ENCODE measurements at regions not wholly inside any gene's neighbourhood (a gene's known extent, or its start where the extent isn't known, plus 50 kb on each side); places are given as distances from the start of the nearest gene placed in this dataset.

DNA sequence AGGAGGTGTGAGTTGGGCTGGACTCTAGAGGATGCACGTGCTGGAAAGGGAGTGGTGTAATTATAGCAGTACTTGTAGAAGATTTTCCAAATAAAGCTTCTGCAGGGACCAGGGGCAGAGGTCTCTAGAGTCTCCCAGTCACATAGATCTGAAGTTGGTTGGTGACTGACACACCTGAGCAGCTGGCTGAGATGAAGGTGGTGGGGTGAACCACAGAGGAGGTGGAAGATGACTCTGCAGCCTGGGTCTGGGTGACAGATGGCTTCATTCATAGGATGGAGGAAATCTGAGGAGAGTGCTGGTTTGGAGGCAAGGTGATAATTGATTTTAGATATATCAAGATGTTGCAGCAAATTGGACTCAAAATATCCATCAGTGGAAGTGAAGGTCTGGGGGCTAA is 178.9 kb upstream of the IVNS1ABP start:
- DNase-seq, result no peak

DNA sequence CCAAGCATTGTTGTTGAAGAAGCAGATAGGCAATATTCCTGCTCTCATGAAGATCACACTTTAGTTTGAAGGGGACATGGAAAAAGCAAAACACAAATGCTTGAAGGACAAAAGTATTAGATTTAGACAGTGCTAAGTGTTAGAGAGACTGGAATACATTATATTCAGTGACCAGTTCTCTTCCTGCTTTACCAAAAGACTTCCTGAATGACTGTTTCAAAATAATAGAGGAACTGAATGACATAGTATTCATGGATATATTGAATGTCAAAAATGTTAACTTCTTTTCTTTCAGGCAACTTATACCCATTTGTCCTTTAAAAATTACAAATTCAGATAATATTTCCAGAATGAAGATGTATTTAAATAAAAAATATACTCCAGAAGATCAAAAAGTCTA is 178.0 kb upstream of the IVNS1ABP start:
- no peak for DNase-seq

GRCh38 chr1:185492089-185492825 is 175.2 kb upstream of the IVNS1ABP start:
- no peak for DNase-seq

DNA sequence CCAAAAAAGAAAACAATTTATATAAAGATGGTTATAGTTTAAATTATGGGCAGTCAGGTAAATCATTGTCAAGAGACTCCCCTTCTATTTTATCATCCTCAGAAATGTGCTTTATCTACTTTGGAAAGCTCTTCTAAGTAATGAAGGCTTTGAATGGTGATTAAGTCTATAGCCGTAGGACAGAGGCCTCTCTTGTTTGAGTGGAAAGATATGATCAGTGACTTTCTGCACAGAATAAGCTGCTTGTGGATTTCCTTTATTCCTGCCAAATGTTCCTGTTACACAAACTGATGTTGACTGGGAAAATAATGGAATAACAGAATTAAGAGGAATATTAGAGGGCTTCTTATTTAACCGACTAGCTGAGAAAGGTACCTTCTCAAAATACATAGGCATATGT is 174.6 kb upstream of the IVNS1ABP start:
- no peak for DNase-seq

GRCh38 chr1:185490924-185491323 is 173.9 kb upstream of the IVNS1ABP start:
- DNase-seq, result no peak

- DNase-seq, result no peak
These were observed 172.4 kb upstream of the IVNS1ABP start for GRCh38 chr1:185489406-185489805.

GRCh38 chr1:185488808-185489207 is 171.8 kb upstream of the IVNS1ABP start:
- DNase-seq, result no peak

GRCh38 chr1:185487936-185488335 is 170.9 kb upstream of the IVNS1ABP start:
- DNase-seq, result no peak

GRCh38 chr1:185487026-185487425 is 170.0 kb upstream of the IVNS1ABP start:
- no peak for DNase-seq

GRCh38 chr1:185486346-185486745 is 169.3 kb upstream of the IVNS1ABP start:
- DNase-seq, result no peak

GRCh38 chr1:185483664-185484450 is 166.8 kb upstream of the IVNS1ABP start:
- no peak for DNase-seq

- no peak for DNase-seq
These were observed 166.2 kb upstream of the IVNS1ABP start for GRCh38 chr1:185483217-185483616.

DNA sequence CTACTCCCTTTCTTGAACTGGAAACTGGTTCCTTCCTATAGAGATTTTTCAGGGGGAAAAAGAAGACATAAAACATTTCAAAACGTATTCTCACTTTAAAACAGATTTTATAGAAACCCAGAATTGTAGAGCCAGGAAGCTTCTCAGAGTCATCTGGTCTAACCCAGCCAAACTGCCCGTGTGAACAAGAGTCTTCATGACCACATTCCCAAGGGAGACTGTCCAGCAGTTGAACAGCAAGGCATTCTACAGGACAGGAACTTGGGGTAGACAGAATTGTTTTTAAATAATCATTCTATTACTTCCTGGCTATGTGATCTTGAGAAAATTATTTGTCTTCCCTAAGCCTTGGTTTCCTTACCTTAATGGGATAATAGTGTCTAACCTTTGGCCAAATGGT is 163.5 kb upstream of the IVNS1ABP start:
- DNase-seq, result no peak

GRCh38 chr1:185479796-185480195 is 162.8 kb upstream of the IVNS1ABP start:
- no peak for DNase-seq

GRCh38 chr1:185478877-185479276 is 161.8 kb upstream of the IVNS1ABP start:
- DNase-seq, result no peak

DNA sequence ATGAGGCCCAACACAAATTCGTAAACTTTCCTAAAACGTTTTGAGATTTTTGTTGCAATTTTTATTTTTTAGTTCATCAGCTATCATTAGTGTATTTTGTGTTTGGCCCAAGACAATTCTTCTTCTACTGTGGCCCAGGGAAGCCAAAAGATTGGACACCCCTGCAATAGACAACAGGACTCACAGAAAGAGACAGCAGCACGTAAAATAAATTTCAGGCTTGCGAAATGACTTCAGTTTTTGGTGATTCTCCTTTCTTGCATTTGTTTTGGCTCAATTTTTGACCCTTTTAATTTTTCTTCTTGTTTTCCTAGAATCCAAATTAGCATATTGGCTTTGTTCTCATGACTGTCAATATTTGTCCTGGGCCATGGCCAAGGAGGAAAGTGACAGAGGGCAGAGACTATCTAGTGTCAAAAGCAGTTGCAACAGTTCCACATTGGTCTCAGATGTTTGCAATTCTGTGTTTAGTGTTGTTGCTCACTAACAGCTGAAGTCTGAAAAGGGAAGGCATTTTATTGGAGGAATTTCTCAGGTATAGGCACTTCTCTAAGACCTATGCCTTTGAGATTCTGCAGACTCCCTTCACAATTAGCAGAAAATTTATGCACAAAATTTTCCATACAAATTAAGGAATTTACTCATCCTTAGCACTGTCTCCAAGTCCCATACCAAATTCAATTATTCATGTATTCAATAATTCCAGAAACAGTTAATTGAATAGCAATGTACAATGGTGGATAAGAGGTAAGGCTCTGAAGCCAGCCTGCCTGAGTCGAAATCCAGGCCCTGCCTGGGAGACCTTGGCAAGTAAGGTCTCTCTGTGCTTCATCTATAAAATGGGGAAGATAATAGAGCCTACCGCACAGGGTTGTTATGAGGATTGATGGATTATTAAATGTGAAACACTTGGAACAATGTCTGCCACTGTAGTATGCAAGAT is 160.9 kb upstream of the IVNS1ABP start:
- DNase-seq, result no peak

DNA sequence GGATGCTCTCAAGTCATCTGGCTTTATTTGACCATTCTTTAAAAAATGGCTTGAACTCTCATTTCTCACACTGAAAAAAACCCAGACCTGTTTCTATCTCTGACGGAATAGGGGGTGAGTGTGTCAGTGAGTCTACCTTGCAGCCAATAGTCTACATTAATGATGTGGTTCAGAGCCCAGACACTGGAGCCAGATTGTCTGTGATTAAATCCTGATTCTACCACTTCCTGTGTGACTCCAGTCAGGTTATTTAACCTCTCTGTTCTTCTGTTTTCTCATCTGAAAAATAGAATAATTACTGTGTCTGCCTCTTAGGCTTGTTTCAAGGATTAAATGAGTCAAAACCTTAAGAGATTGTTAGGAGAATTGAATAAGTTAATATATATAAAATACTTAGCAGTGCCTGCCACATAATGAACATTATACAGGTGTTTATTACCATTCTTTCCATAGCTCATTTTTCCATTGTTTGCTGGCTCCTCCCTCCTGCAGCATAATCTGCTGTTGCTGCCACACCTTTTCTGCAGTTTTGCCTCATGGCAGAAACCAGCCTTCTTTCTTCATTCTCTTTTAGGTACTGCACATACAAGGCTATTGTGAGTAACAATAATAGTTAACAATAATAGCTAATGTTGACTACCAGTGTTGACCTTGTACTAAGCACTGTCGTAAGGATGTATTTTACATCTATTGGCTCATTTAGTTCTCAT is 157.6 kb upstream of the IVNS1ABP start:
- DNase-seq, result peak; percentile 27

DNA sequence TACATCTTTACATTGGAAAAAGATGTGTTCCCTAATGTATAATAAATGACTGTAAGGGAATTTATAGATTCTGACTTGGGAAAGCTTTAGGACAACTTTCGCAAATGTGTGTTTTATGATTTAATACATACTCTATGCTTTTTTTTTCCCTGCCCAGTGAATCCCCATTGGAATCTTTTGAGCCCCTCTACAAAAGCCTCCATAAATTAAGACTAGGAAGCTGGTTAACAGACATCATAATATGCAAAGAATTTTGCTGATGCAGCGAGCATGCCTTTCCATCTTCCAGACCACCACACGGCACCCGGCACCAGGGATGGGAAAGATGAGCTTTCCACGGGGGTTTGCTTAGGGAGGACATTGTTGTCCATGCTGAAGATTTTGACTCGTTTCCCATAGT is 156.1 kb upstream of the IVNS1ABP start:
- DNase-seq, result no peak

- no peak for DNase-seq
These were observed 151.6 kb upstream of the IVNS1ABP start for GRCh38 chr1:185468626-185469025.

DNA sequence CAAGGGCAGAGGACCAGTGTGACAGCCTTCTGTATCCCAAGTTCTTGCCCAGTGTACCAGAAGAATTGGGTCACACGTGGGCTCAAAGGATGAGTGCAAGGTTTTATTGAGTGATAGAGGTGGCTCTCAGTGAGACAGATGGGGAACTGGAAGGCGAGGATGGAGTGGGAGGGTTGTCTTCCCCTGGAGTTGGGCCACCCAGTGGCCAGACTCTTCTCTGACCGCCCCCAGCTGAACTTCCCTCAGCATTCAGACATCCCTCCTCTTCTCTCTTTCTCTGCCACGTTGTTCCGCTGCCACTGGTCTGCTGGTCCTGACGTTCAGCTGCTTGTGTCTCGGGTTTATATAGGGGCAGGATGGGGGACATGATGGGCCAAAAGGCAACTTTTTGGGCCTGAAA is 150.1 kb upstream of the IVNS1ABP start:
- no peak for DNase-seq

- DNase-seq, result no peak
These were observed 147.7 kb upstream of the IVNS1ABP start for GRCh38 chr1:185464777-185465176.

DNA sequence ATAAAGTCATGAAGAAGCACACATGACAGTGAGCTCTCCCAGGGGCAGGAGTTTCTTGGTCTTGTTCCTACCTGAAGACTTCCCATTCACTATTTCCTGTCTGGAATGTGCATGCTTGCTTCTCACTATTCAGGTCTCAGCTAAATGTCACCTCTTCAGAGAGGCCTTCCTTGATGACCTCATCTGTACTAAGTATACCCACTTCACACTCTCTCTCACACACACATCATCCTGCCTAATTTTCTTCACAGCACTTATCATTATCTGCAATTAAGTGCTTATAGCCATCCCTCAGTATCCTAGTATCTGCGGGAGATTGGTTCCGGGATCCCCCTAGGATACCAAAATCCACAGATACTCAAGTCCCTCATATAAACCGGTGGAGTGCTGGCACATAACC is 146.4 kb upstream of the IVNS1ABP start:
- DNase-seq, result no peak

- DNase-seq, result no peak
These were observed 146.0 kb upstream of the IVNS1ABP start for GRCh38 chr1:185463011-185463410.
